Activated CD4-positive, alpha-beta memory T cell treated with anti-CD3 and anti-CD28 coated beads, Interleukin-2, amount 10 ng/mL, durations not matched to agents 7 days and 5 days (primary cell): ENCODE measurements at regions not wholly inside any gene's neighbourhood (a gene's known extent, or its start where the extent isn't known, plus 50 kb on each side); places are given as distances from the start of the nearest gene placed in this dataset.
"Not testable (repeated sequence)": the region's sequence is repeated elsewhere in the genome, so short reads cannot be mapped to it uniquely, and the experiment has no call there.

ENCODE experiments used
- CTCF ChIA-PET: fragments of 350-600 bp; sonication (Branson Sonifier 250); formaldehyde crosslinking; loops from one replicate; lab custom pipeline; 2021; ENCODE audit warnings: antibody characterized with exemption, inconsistent platforms; lab: Charles Lee
- POLR2A ChIA-PET: fragments of 350-600 bp; sonication (Branson Sonifier 250); formaldehyde crosslinking; loops from one replicate; lab custom pipeline; 2021; ENCODE audit warnings: antibody characterized with exemption; lab: Charles Lee
- DNase-seq: peaks from one replicate; pipeline ENCODE4 v3.0.0-alpha.2; 2020
- H3K27ac Mint-ChIP-seq: one replicate; pipeline ENCODE4 v1.8.0; 2021; ENCODE audit warnings: mild to moderate bottlenecking, mixed read lengths
- H3K27me3 Mint-ChIP-seq: one replicate; pipeline ENCODE4 v1.8.0; 2021; ENCODE audit warnings: mixed read lengths
- H3K36me3 Mint-ChIP-seq: one replicate; pipeline ENCODE4 v1.8.0; 2021; ENCODE audit warnings: low read depth, mixed read lengths
- H3K4me1 Mint-ChIP-seq: one replicate; pipeline ENCODE4 v1.8.0; 2021; ENCODE audit warnings: mixed read lengths
- H3K4me3 Mint-ChIP-seq: one replicate; pipeline ENCODE4 v1.8.0; 2021; ENCODE audit warnings: mild to moderate bottlenecking, mixed read lengths
- H3K9me3 Mint-ChIP-seq: one replicate; pipeline ENCODE4 v1.8.0; 2021; ENCODE audit warnings: mixed read lengths

- peaks cover 13% of the 10 kb centered on the region for H3K9me3 Mint-ChIP-seq
- no peak overlapping the region for H3K4me3 Mint-ChIP-seq
- no peaks in the 10 kb centered on the region for H3K27me3 Mint-ChIP-seq
- H3K36me3 Mint-ChIP-seq = peaks cover 4% of the 10 kb centered on the region
- H3K4me1 Mint-ChIP-seq = no peaks in the 10 kb centered on the region
- no peak for DNase-seq
- POLR2A ChIA-PET = no interaction called here
- CTCF ChIA-PET = no interaction called here
- H3K27ac Mint-ChIP-seq = no peak overlapping the region
Observed at GRCh38 chr10:22774102-22774501, 59.7 kb upstream of the PIP4K2A start.

DNA sequence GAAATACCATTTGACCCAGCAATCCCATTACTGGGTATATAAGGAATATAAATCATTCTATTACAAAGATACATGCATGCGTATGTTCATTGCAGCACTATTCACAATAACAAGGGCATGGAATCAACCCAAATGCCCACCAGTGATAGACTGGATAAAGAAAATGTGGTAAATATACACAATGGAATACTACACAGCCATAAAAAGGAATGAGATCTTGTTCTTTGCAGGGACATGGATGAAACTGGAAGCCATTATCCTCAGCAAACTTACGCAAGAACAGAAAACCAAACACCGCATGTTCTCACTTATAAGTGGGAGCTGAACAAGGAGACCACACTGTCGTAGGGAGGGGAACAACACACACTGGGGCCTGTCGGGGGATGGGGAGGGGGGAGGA is 57.3 kb upstream of the PIP4K2A start:
- DNase-seq, H3K4me1 Mint-ChIP-seq, CTCF ChIA-PET, H3K36me3 Mint-ChIP-seq, POLR2A ChIA-PET, H3K27ac Mint-ChIP-seq, H3K9me3 Mint-ChIP-seq, H3K27me3 Mint-ChIP-seq, H3K4me3 Mint-ChIP-seq: not testable (repeated sequence)

- no peaks in the 10 kb centered on the region for H3K4me1 Mint-ChIP-seq
- ChIA-PET POLR2A (no interaction called here), CTCF (no interaction called here)
- H3K27ac Mint-ChIP-seq = no peak overlapping the region
- H3K27me3 Mint-ChIP-seq = no peaks in the 10 kb centered on the region
- peaks cover 2% of the 10 kb centered on the region for H3K36me3 Mint-ChIP-seq
- H3K9me3 Mint-ChIP-seq = peaks cover 4% of the 10 kb centered on the region
- DNase-seq = no peak
- H3K4me3 Mint-ChIP-seq = no peak overlapping the region
Observed at GRCh38 chr10:22770270-22770669, 55.9 kb upstream of the PIP4K2A start.

- H3K4me1 Mint-ChIP-seq = no peaks in the 10 kb centered on the region
- H3K27ac Mint-ChIP-seq = no peak overlapping the region
- no peak for DNase-seq
- H3K4me3 Mint-ChIP-seq = no peak overlapping the region
- H3K36me3 Mint-ChIP-seq = peaks cover 2% of the 10 kb centered on the region
- peaks cover 4% of the 10 kb centered on the region for H3K9me3 Mint-ChIP-seq
- POLR2A ChIA-PET = no interaction called here
- no peaks in the 10 kb centered on the region for H3K27me3 Mint-ChIP-seq
- CTCF ChIA-PET = no interaction called here
Observed at GRCh38 chr10:22767859-22768258, 53.5 kb upstream of the PIP4K2A start.

DNA sequence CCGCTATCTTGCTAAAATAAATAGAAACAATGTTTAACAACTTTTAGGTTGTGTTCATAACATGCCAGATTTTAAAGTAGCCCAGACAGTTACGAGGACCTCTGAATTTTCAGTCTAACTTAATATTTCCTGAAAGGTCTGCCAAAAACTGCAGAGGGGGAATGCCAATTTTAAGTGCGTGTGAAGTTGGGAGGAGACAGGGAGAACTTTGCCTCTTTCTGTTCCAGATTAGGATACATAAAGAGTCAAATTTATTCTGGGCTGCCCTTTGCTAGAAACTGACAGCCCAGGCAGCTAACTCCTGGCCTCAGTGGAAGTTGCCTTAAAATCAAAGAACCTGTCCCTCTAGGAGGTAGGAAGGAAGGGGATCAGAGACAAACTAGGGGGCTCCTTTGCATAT is 52.3 kb upstream of the PIP4K2A start:
- POLR2A ChIA-PET = no interaction called here
- H3K9me3 Mint-ChIP-seq = peaks cover 4% of the 10 kb centered on the region

DNA sequence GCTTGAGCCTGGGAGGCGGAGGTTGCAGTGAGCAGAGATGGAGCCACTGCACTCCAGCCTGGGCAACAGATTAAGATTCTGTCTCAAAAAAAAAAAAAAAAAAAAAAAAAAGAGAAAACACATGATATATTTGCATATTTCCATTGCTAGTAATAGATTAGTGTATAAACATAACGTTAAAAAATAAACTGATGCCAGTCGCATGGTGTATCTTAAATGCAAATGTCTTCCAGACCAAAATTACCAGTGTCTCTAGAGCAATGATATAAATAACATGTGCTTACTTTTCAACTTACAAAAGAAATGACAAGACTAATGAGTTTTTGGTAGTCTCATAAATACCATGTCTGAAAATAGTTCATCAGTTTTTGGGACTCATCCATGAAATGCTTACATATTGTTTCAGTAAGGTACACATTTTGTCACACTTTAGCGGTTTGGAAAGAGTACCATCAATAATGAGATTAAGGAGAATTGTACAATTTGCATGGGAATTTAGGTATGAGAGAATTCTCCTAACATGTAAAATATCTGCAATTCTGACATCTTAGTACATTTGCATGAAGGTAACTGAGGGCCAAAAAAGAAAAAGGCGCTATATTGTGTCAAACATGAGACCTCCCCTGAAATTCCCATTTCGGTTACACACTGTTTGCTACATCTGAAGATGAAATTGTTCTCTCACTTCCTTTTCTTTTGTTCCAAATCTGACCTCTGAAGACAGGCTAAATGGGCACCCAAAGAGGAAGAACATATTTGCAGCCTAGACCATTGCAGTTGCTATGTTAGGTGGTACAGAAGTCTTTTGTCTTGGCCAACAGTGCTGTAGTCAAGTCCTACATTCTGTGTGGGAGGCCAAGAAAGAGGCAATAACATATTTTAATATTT is 51.5 kb upstream of the PIP4K2A start:
- CTCF ChIA-PET = no interaction called here
- Mint-ChIP-seq H3K4me3 (no peak overlapping the region), H3K9me3 (peaks cover 4% of the 10 kb centered on the region), H3K27me3 (no peaks in the 10 kb centered on the region), H3K27ac (no peak overlapping the region), H3K36me3 (peaks cover 2% of the 10 kb centered on the region), H3K4me1 (no peaks in the 10 kb centered on the region)
- DNase-seq = no peak
- POLR2A ChIA-PET = no interaction called here

More for the DNA sequence above, 52.3 kb upstream of the PIP4K2A start:
- CTCF ChIA-PET = no interaction called here
- H3K36me3 Mint-ChIP-seq = peaks cover 2% of the 10 kb centered on the region
- no peak overlapping the region for H3K4me3 Mint-ChIP-seq
- no peak overlapping the region for H3K27ac Mint-ChIP-seq
- H3K27me3 Mint-ChIP-seq = no peaks in the 10 kb centered on the region
- no peaks in the 10 kb centered on the region for H3K4me1 Mint-ChIP-seq
- no peak for DNase-seq

DNA sequence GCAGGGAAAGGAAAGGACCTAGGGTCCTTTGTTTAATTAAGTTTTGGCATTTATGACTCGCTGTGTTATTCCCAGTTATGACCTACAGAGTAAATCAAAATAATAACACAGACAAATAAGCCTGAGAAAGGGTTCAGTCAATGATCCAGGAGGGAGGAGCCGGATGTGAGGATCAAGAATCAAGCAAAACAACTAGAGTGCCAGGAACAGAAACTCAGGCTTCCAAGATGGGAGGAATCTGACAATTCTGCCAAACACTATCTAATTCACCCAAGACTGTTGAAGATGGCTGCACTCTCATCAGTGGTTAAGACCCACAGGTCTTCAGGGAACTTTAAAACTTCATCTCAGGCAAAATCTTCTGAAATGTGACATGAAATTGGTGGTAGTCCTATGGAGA is 50.3 kb upstream of the PIP4K2A start:
- H3K27ac Mint-ChIP-seq = no peak overlapping the region
- no peaks in the 10 kb centered on the region for H3K27me3 Mint-ChIP-seq
- CTCF ChIA-PET = no interaction called here
- no peaks in the 10 kb centered on the region for H3K36me3 Mint-ChIP-seq
- no peak for DNase-seq
- no peak overlapping the region for H3K4me3 Mint-ChIP-seq
- H3K4me1 Mint-ChIP-seq = no peaks in the 10 kb centered on the region
- POLR2A ChIA-PET = no interaction called here
- H3K9me3 Mint-ChIP-seq = no peaks in the 10 kb centered on the region
